ENCODE measurements at regions not wholly inside any gene's neighbourhood (a gene's known extent, or its start where the extent isn't known, plus 50 kb on each side); places are given as distances from the start of the nearest gene placed in this dataset.

DNA sequence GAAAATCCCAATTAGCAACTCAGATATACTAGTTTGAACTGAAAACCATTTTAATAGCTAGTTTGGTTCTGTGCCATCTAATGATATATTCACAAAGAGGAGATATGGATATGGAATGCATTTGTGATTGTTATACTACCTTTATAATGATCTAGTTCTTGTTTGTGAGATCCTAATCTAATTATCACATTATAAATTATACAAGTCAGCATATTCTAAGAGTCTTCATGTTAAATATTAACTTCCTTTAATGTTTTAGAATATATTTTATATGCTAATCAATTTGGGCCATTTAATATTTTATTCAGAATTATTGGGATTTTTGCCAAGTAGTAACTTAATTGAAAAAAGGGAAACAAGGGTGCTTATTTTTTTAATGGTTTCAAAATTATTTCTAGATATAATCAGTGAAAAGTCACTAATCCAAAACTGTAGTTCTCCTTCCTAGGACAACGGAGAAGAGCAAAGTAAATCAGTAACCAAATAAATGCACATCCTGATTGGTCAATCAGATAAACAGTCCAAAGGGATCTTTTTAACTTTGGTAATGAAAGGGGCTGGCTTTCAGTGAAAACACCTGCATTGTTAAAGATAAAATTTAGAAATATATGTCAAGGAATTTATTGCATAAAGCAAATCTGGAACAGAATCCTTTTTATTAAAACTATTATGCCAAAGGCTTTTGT lies 173.9 kb upstream of the MEOX2 start:
- Histone ChIP-seq H3K27me3 (ENCODE audit: insufficient read depth) (no peaks in the 10 kb centered on the region), H2AFZ (no peak overlapping the region), H3K4me2 (no peak overlapping the region), H3K79me2 (replicated peaks; ENCODE audit: insufficient read depth) (no peaks in the 10 kb centered on the region), H3F3A (replicated peaks; ENCODE audit: low read depth) (no peaks in the 10 kb centered on the region), H3K27ac (ENCODE audit: low read depth) (no peak overlapping the region), H3K9me2 (ENCODE audit: insufficient read depth) (peaks cover 6% of the 10 kb centered on the region; the same call in 1 of the 2 replicates), H3K4me3 (no peak overlapping the region), H4K20me1 (replicated peaks; ENCODE audit: insufficient read depth) (no peaks in the 10 kb centered on the region), H3K36me3 (ENCODE audit: insufficient read depth) (no peaks in the 10 kb centered on the region), H3K4me1 (ENCODE audit: insufficient read depth) (no peaks in the 10 kb centered on the region; the same call in 1 of the 2 replicates)
- Mint-ChIP-seq H3K4me1 (peaks cover 4% of the 10 kb centered on the region; the same call in 2 of the 3 replicates), H3K27ac (no peak overlapping the region), H3K36me3 (ENCODE audit: low read depth) (no peaks in the 10 kb centered on the region), H3K9me3 (peaks cover 3% of the 10 kb centered on the region; the same call in 2 of the 3 replicates), H3K4me3 (no peak overlapping the region), H3K27me3 (ENCODE audit: insufficient read depth, low read depth, poor library complexity) (no peaks in the 10 kb centered on the region)
- TF ChIP-seq, protein P1, sequence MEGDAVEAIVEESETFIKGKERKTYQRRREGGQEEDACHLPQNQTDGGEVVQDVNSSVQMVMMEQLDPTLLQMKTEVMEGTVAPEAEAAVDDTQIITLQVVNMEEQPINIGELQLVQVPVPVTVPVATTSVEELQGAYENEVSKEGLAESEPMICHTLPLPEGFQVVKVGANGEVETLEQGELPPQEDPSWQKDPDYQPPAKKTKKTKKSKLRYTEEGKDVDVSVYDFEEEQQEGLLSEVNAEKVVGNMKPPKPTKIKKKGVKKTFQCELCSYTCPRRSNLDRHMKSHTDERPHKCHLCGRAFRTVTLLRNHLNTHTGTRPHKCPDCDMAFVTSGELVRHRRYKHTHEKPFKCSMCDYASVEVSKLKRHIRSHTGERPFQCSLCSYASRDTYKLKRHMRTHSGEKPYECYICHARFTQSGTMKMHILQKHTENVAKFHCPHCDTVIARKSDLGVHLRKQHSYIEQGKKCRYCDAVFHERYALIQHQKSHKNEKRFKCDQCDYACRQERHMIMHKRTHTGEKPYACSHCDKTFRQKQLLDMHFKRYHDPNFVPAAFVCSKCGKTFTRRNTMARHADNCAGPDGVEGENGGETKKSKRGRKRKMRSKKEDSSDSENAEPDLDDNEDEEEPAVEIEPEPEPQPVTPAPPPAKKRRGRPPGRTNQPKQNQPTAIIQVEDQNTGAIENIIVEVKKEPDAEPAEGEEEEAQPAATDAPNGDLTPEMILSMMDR (conservative IDR thresholded peaks at IDR 0.05; ENCODE audit: low read depth in 2 of 2) = no peak
- TF ChIP-seq NANOG (IDR thresholded peaks at IDR 0.05; ENCODE audit: borderline replicate concordance) (no peak), STAT1 (IDR thresholded peaks at IDR 0.05; ENCODE audit: unreplicated experiment) (no peak), ZNF331 (CRISPR knock-in tag; IDR thresholded peaks at IDR 0.05; ENCODE audit: low read depth) (no peak), POLR2AphosphoS5 (IDR thresholded peaks at IDR 0.05; ENCODE audit: low read depth) (no peak), JUNB (IDR thresholded peaks at IDR 0.05; ENCODE audit: unreplicated experiment) (no peak), ZNF114 (CRISPR knock-in tag; IDR thresholded peaks at IDR 0.05) (no peak), CREB1 (CRISPR knock-in tag; IDR thresholded peaks at IDR 0.05; ENCODE audit: low read depth) (no peak), EZH2 (IDR thresholded peaks at IDR 0.05; ENCODE audit: low read depth, unreplicated experiment) (no peak), EZH2phosphoT487 (IDR thresholded peaks at IDR 0.05; ENCODE audit: unreplicated experiment) (no peak)
- TF ChIP-seq, protein P2, sequence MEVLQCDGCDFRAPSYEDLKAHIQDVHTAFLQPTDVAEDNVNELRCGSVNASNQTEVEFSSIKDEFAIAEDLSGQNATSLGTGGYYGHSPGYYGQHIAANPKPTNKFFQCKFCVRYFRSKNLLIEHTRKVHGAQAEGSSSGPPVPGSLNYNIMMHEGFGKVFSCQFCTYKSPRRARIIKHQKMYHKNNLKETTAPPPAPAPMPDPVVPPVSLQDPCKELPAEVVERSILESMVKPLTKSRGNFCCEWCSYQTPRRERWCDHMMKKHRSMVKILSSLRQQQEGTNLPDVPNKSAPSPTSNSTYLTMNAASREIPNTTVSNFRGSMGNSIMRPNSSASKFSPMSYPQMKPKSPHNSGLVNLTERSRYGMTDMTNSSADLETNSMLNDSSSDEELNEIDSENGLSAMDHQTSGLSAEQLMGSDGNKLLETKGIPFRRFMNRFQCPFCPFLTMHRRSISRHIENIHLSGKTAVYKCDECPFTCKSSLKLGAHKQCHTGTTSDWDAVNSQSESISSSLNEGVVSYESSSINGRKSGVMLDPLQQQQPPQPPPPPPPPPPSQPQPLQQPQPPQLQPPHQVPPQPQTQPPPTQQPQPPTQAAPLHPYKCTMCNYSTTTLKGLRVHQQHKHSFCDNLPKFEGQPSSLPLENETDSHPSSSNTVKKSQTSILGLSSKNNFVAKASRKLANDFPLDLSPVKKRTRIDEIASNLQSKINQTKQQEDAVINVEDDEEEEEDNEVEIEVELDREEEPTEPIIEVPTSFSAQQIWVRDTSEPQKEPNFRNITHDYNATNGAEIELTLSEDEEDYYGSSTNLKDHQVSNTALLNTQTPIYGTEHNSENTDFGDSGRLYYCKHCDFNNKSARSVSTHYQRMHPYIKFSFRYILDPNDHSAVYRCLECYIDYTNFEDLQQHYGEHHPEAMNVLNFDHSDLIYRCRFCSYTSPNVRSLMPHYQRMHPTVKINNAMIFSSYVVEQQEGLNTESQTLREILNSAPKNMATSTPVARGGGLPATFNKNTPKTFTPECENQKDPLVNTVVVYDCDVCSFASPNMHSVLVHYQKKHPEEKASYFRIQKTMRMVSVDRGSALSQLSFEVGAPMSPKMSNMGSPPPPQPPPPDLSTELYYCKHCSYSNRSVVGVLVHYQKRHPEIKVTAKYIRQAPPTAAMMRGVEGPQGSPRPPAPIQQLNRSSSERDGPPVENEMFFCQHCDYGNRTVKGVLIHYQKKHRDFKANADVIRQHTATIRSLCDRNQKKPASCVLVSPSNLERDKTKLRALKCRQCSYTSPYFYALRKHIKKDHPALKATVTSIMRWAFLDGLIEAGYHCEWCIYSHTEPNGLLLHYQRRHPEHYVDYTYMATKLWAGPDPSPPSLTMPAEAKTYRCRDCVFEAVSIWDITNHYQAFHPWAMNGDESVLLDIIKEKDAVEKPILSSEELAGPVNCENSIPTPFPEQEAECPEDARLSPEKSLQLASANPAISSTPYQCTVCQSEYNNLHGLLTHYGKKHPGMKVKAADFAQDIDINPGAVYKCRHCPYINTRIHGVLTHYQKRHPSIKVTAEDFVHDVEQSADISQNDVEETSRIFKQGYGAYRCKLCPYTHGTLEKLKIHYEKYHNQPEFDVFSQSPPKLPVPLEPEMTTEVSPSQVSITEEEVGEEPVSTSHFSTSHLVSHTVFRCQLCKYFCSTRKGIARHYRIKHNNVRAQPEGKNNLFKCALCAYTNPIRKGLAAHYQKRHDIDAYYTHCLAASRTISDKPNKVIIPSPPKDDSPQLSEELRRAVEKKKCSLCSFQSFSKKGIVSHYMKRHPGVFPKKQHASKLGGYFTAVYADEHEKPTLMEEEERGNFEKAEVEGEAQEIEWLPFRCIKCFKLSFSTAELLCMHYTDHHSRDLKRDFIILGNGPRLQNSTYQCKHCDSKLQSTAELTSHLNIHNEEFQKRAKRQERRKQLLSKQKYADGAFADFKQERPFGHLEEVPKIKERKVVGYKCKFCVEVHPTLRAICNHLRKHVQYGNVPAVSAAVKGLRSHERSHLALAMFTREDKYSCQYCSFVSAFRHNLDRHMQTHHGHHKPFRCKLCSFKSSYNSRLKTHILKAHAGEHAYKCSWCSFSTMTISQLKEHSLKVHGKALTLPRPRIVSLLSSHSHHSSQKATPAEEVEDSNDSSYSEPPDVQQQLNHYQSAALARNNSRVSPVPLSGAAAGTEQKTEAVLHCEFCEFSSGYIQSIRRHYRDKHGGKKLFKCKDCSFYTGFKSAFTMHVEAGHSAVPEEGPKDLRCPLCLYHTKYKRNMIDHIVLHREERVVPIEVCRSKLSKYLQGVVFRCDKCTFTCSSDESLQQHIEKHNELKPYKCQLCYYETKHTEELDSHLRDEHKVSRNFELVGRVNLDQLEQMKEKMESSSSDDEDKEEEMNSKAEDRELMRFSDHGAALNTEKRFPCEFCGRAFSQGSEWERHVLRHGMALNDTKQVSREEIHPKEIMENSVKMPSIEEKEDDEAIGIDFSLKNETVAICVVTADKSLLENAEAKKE (CRISPR knock-in tag; IDR thresholded peaks at IDR 0.05) = no peak
- TF ChIP-seq, protein P3, sequence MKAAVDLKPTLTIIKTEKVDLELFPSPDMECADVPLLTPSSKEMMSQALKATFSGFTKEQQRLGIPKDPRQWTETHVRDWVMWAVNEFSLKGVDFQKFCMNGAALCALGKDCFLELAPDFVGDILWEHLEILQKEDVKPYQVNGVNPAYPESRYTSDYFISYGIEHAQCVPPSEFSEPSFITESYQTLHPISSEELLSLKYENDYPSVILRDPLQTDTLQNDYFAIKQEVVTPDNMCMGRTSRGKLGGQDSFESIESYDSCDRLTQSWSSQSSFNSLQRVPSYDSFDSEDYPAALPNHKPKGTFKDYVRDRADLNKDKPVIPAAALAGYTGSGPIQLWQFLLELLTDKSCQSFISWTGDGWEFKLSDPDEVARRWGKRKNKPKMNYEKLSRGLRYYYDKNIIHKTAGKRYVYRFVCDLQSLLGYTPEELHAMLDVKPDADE (IDR thresholded peaks at IDR 0.05) = no peak
- TF ChIP-seq, protein P4, sequence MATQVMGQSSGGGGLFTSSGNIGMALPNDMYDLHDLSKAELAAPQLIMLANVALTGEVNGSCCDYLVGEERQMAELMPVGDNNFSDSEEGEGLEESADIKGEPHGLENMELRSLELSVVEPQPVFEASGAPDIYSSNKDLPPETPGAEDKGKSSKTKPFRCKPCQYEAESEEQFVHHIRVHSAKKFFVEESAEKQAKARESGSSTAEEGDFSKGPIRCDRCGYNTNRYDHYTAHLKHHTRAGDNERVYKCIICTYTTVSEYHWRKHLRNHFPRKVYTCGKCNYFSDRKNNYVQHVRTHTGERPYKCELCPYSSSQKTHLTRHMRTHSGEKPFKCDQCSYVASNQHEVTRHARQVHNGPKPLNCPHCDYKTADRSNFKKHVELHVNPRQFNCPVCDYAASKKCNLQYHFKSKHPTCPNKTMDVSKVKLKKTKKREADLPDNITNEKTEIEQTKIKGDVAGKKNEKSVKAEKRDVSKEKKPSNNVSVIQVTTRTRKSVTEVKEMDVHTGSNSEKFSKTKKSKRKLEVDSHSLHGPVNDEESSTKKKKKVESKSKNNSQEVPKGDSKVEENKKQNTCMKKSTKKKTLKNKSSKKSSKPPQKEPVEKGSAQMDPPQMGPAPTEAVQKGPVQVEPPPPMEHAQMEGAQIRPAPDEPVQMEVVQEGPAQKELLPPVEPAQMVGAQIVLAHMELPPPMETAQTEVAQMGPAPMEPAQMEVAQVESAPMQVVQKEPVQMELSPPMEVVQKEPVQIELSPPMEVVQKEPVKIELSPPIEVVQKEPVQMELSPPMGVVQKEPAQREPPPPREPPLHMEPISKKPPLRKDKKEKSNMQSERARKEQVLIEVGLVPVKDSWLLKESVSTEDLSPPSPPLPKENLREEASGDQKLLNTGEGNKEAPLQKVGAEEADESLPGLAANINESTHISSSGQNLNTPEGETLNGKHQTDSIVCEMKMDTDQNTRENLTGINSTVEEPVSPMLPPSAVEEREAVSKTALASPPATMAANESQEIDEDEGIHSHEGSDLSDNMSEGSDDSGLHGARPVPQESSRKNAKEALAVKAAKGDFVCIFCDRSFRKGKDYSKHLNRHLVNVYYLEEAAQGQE (IDR thresholded peaks at IDR 0.05; ENCODE audit: unreplicated experiment) = no peak
- ATAC-seq (no peak), DNase-seq (ENCODE audit: low spot score) (no peak)

Measured in GM23338 (cell line).